GM12878 (cell line): ENCODE measurements at regions not wholly inside any gene's neighbourhood (a gene's known extent, or its start where the extent isn't known, plus 50 kb on each side); places are given as distances from the start of the nearest gene placed in this dataset.

Source experiments
- ATAC-seq: fragments of 200-7000 bp; cut with Tn5 transposase; 3 replicates; pipeline ENCODE4 v1.9.1; 2020; ENCODE audit warnings: mild to moderate bottlenecking, moderate library complexity
- BruUV-seq: library from RNA; stranded (reverse); fragments of 400-500 nt; replicated peaks from 2 replicates; lab custom pipeline; 2021; lab: Mats Ljungman, UMichigan
- CTCF ChIA-PET: fragments of 300-600 bp; sonication (Branson Sonifier 250); formaldehyde crosslinking; extraction: SDS; loops from one replicate; lab custom pipeline; 2021; ENCODE audit warnings: inconsistent platforms; lab: Yijun Ruan, JAX
- POLR2A ChIA-PET: fragments of 350-600 bp; formaldehyde crosslinking; extraction: SDS; loops from one replicate; lab custom pipeline; 2021; ENCODE audit warnings: inconsistent platforms; lab: Charles Lee
- RAD21 ChIA-PET: fragments of 300-600 bp; sonication (Branson Sonifier 250); formaldehyde crosslinking; loops from one replicate; lab custom pipeline; 2023; ENCODE audit warnings: antibody characterized with exemption; ENCODE audit not compliant: unreplicated experiment; lab: Charles Lee
- SMC1A ChIA-PET: fragments of 300-600 bp; sonication (Branson Sonifier 250); formaldehyde crosslinking; loops from one replicate; lab custom pipeline; 2023; ENCODE audit not compliant: unreplicated experiment, uncharacterized antibody; lab: Charles Lee
- DNase-seq: peaks from one replicate; pipeline ENCODE4 v3.0.0-alpha.2; 2011; ENCODE audit warnings: low read depth, low spot score
- FAIRE-seq: peaks from 3 replicates; lab custom pipeline; 2011; peaks lifted over from hg19 to GRCh38; lab: Jason Lieb, UNC
- H2AFZ ChIP-seq: 2 replicates; pipeline ENCODE4 v1.6.0; 2011; ENCODE audit warnings: low read depth, low read length, control low read depth; ENCODE audit not compliant: control insufficient read depth
- H3K27ac ChIP-seq: 2 replicates; pipeline ENCODE4 v1.5.1; 2011; ENCODE audit warnings: control low read depth; ENCODE audit not compliant: control insufficient read depth, insufficient read depth
- H3K27me3 ChIP-seq, 2 experiments: replicated peaks in 1 of 2; 2 replicates each; pipeline versions ENCODE4 v1.6.0 to v1.6.1; 2011; ENCODE audit warnings: low read length in 1 of 2; ENCODE audit not compliant: control insufficient read depth in 2 of 2, insufficient read depth in 2 of 2
- H3K36me3 ChIP-seq, 2 experiments: 2 replicates each; pipeline ENCODE4 v1.5.1; 2011; ENCODE audit warnings: low read length in 1 of 2; ENCODE audit not compliant: control insufficient read depth in 2 of 2, insufficient read depth in 2 of 2
- H3K4me1 ChIP-seq: 2 replicates; pipeline ENCODE4 v1.6.1; 2011; ENCODE audit warnings: mild to moderate bottlenecking, low read length, moderate library complexity, mixed read lengths; ENCODE audit not compliant: control insufficient read depth, insufficient read depth
- H3K4me2 ChIP-seq: 2 replicates; pipeline ENCODE4 v1.6.0; 2011; ENCODE audit warnings: control low read depth; ENCODE audit not compliant: control insufficient read depth, insufficient read depth
- H3K4me3 ChIP-seq: fragments of 200-600 bp; sonication (generic); 2 replicates; pipeline ENCODE4 v1.5.1; 2016
- H3K79me2 ChIP-seq: 2 replicates; pipeline ENCODE4 v1.6.0; 2011; ENCODE audit warnings: low read length; ENCODE audit not compliant: control insufficient read depth, insufficient read depth
- H3K9ac ChIP-seq: 2 replicates; pipeline ENCODE4 v1.8.0; 2011; ENCODE audit warnings: low read length, control low read depth, mixed read lengths; ENCODE audit not compliant: control insufficient read depth, insufficient read depth
- H3K9me3 ChIP-seq: replicated peaks from 3 replicates; pipeline ENCODE4 v1.5.1; 2011; ENCODE audit warnings: mild to moderate bottlenecking, low read length; ENCODE audit not compliant: control insufficient read depth, insufficient read depth
- H4K20me1 ChIP-seq: 2 replicates; pipeline ENCODE4 v1.6.0; 2011; ENCODE audit not compliant: control insufficient read depth, insufficient read depth
- CBFB ChIP-seq: IDR thresholded peaks from 2 replicates; pipeline ENCODE4 v1.6.1; 2016; ENCODE audit warnings: antibody characterized with exemption, low read depth
- KDM1A ChIP-seq: fragments of 200-600 bp; sonication (generic); IDR thresholded peaks from 2 replicates; pipeline ENCODE4 v1.6.1; 2016; ENCODE audit warnings: borderline replicate concordance
- KLF5 ChIP-seq: fragments of 450-650 bp; IDR thresholded peaks from 2 replicates; pipeline ENCODE4 v1.6.1; 2014; ENCODE audit warnings: mild to moderate bottlenecking; ENCODE audit not compliant: partially characterized antibody
- MEF2B ChIP-seq: fragments of 450-650 bp; IDR thresholded peaks from 2 replicates; pipeline ENCODE4 v1.6.1; 2018; ENCODE audit warnings: mild to moderate bottlenecking, moderate library complexity; ENCODE audit not compliant: partially characterized antibody, poor library complexity, severe bottlenecking
- RELB ChIP-seq: fragments of 450-650 bp; IDR thresholded peaks from 2 replicates; pipeline ENCODE4 v1.6.1; 2017; ENCODE audit warnings: low read depth, mild to moderate bottlenecking, moderate library complexity
- ZNF24 ChIP-seq: fragments of 450-650 bp; IDR thresholded peaks from 2 replicates; pipeline ENCODE4 v1.6.1; 2017; ENCODE audit warnings: antibody characterized with exemption, mild to moderate bottlenecking
- WGBS: methylation state at CpG from one replicate; pipeline ENCODE4 v1.1.6; 2016; ENCODE audit warnings: low lambda C conversion rate; ENCODE audit not compliant: insufficient replicate concordance, insufficient coverage; ENCODE audit errors: missing lambda C conversion rate; 5-methylcytosine and 5-hydroxymethylcytosine counted together
- in situ Hi-C: fragments of 300-500 bp; cut with MboI; formaldehyde crosslinking; loops from 9 replicates; pipeline ENCODE4 v1.14.3; 2018; ENCODE audit warnings: mixed read lengths
- intact Hi-C: fragments of 100-400 bp; cut with micrococcal nuclease; formaldehyde crosslinking; loops from one replicate; pipeline ENCODE4 v1.14.2; 2022; ENCODE audit not compliant: unreplicated experiment
- TF ChIP-seq, protein P1 (sequence below): fragments of 450-650 bp; formaldehyde crosslinking; IDR thresholded peaks from 2 replicates; pipeline ENCODE4 v1.5.0; 2022; ENCODE audit warnings: mild to moderate bottlenecking, missing genetic modification characterization

GRCh38 chr11:70587075-70587389, 188.7 kb downstream of the CTTN start:
- WGBS: 69% methylated on average over 9 of the region's 9 CpGs
- TF ChIP-seq RELB (no peak), KDM1A (no peak), KLF5 (no peak), CBFB (no peak), MEF2B (no peak), ZNF24 (no peak)
- TF ChIP-seq, protein P1, sequence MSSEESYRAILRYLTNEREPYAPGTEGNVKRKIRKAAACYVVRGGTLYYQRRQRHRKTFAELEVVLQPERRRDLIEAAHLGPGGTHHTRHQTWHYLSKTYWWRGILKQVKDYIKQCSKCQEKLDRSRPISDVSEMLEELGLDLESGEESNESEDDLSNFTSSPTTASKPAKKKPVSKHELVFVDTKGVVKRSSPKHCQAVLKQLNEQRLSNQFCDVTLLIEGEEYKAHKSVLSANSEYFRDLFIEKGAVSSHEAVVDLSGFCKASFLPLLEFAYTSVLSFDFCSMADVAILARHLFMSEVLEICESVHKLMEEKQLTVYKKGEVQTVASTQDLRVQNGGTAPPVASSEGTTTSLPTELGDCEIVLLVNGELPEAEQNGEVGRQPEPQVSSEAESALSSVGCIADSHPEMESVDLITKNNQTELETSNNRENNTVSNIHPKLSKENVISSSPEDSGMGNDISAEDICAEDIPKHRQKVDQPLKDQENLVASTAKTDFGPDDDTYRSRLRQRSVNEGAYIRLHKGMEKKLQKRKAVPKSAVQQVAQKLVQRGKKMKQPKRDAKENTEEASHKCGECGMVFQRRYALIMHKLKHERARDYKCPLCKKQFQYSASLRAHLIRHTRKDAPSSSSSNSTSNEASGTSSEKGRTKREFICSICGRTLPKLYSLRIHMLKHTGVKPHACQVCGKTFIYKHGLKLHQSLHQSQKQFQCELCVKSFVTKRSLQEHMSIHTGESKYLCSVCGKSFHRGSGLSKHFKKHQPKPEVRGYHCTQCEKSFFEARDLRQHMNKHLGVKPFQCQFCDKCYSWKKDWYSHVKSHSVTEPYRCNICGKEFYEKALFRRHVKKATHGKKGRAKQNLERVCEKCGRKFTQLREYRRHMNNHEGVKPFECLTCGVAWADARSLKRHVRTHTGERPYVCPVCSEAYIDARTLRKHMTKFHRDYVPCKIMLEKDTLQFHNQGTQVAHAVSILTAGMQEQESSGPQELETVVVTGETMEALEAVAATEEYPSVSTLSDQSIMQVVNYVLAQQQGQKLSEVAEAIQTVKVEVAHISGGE (CRISPR knock-in tag): no peak
- ChIA-PET RAD21 (no interaction called here), POLR2A (no interaction called here), SMC1A (no interaction called here), CTCF (no interaction called here)
- Histone ChIP-seq H3K79me2 (no peaks in the 10 kb centered on the region), H3K27ac (no peak overlapping the region), H3K9ac (no peak overlapping the region), H3K4me1 (no peaks in the 10 kb centered on the region), H3K4me2 (no peak overlapping the region), H4K20me1 (no peaks in the 10 kb centered on the region), H3K36me3 (no peaks in the 10 kb centered on the region), H3K4me3 (no peak overlapping the region), H2AFZ (no peak overlapping the region), H3K27me3 (no peaks in the 10 kb centered on the region; a peak in 1 of 4 replicates), H3K9me3 (no peaks in the 10 kb centered on the region)
- intact Hi-C loops: no loop called here
- FAIRE-seq: no peak
- in situ Hi-C loops: no loop called here
- DNase-seq: no peak
- ATAC-seq: no peak
- no TSS peak for BruUV-seq
